ENCODE measurements at regions not wholly inside any gene's neighbourhood (a gene's known extent, or its start where the extent isn't known, plus 50 kb on each side); places are given as distances from the start of the nearest gene placed in this dataset.

DNA sequence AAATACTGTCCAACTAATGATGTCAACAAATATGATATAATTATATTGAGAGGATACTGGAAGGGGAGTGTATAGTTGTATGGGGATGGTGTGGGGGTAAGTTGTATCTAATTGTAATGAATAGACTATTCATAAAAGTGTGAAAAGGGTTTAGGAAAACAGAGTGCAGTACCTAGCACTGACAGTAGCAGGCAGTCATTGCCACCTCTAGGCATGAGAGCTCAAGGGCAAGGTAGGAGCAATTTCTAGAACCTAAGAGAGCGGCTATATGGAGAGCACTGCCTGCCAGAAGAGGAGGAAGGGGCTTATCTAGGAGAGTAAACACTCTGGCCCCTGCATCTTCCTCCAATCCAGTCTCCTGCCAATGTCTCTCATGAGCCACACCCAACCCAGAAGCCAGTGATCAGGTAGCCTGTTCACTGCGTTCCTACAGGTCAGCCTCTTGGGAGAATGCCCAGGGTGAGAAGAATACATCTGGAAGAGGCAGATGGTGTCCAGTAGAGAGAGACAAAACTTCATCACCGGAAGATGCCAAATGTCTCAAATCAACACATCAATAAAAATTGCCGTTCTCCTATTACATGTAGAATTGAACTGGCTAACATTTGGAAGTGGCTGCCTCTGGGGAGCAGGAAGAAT is 200.0 kb downstream of the LY86 start:
- H3K4me2 ChIP-seq (ENCODE audit: insufficient read depth, low read length) = no peak overlapping the region; the same call in 1 of the 2 replicates
- H3K36me3 ChIP-seq (ENCODE audit: control insufficient read depth, insufficient read depth, low read length) = no peaks in the 10 kb centered on the region
- no peak overlapping the region for H3K27ac ChIP-seq (ENCODE audit: extremely low read depth, low read depth, low read length)
- intact Hi-C loops (cut with micrococcal nuclease) = loop anchor here (5.0 to 10.0 kb wide), 2 partner anchors 126 to 454 kb away; no protein-coding TSS in a partner anchor
- WGBS (ENCODE audit: insufficient coverage, low coverage, missing lambda C conversion rate) = 63% methylated on average over 4 of the region's 4 CpGs
- no peaks in the 10 kb centered on the region for H3K79me2 ChIP-seq (ENCODE audit: control insufficient read depth, insufficient read depth, low read length)
- no peaks in the 10 kb centered on the region for H3K9me3 ChIP-seq (replicated peaks; ENCODE audit: control insufficient read depth, insufficient read depth, low read depth, low read length)
- no peak overlapping the region for H3K4me3 ChIP-seq
- H3K4me1 ChIP-seq (replicated peaks in 1 of 2; ENCODE audit: control insufficient read depth in 2 of 2, insufficient read depth in 2 of 2, low read length in 2 of 2) = peaks cover 0 to 20% of the 10 kb centered on the region in 2 experiments; a peak in 4 of 5 replicates
- in situ Hi-C loops (cut with MboI) = no loop called here
- H3K27me3 ChIP-seq (ENCODE audit: control insufficient read depth in 2 of 2, insufficient read depth in 2 of 2, low read length in 2 of 2) = no peaks in the 10 kb centered on the region
- peak overlapping the region; percentile 51; the same call in 1 of the 2 replicates for H2AFZ ChIP-seq (ENCODE audit: low read depth, low read length)
- ATAC-seq (peak; percentile 84), FAIRE-seq (peak; percentile 77), DNase-seq (ENCODE audit: extremely low read depth in 1 of 4, low spot score in 3 of 4) (peak; percentile 50 to 58 (median 58))
- H4K20me1 ChIP-seq (replicated peaks; ENCODE audit: control insufficient read depth, insufficient read depth, low read length) = no peaks in the 10 kb centered on the region
- CTCF ChIA-PET (ENCODE audit: low intra/inter-chr PET ratio) = interaction anchor here (0.7 kb wide), 1 partner anchor 378 kb away, joined by 3 read pairs; no protein-coding TSS in a partner anchor
- POLR2A ChIA-PET = interaction anchor here (0.6 to 1.0 kb wide), 4 partner anchors 16 to 149 kb away, joined by 3 to 4 read pairs (median 3); no protein-coding TSS in a partner anchor
- no peak overlapping the region for H3K9ac ChIP-seq (ENCODE audit: insufficient read depth in 1 of 2, low read depth in 2 of 2, low read length in 2 of 2)
- H3K9me1 ChIP-seq (ENCODE audit: control insufficient read depth, insufficient read depth, low read length) = no peaks in the 10 kb centered on the region
- no TSS peak for BruUV-seq (replicated peaks)
- TF ChIP-seq TRIM24 (IDR thresholded peaks at IDR 0.05) = no peak
- peak; percentile 22; the same call in 1 of the 2 replicates for TF ChIP-seq ESRRA (IDR thresholded peaks at IDR 0.05; ENCODE audit: borderline replicate concordance, low read depth)
- TF ChIP-seq, protein P1, sequence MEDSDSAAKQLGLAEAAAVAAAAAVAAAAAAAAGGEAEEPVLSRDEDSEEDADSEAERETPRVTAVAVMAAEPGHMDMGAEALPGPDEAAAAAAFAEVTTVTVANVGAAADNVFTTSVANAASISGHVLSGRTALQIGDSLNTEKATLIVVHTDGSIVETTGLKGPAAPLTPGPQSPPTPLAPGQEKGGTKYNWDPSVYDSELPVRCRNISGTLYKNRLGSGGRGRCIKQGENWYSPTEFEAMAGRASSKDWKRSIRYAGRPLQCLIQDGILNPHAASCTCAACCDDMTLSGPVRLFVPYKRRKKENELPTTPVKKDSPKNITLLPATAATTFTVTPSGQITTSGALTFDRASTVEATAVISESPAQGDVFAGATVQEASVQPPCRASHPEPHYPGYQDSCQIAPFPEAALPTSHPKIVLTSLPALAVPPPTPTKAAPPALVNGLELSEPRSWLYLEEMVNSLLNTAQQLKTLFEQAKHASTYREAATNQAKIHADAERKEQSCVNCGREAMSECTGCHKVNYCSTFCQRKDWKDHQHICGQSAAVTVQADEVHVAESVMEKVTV (CRISPR knock-in tag; IDR thresholded peaks at IDR 0.05) = peak; percentile 81
- TF ChIP-seq, protein P2, sequence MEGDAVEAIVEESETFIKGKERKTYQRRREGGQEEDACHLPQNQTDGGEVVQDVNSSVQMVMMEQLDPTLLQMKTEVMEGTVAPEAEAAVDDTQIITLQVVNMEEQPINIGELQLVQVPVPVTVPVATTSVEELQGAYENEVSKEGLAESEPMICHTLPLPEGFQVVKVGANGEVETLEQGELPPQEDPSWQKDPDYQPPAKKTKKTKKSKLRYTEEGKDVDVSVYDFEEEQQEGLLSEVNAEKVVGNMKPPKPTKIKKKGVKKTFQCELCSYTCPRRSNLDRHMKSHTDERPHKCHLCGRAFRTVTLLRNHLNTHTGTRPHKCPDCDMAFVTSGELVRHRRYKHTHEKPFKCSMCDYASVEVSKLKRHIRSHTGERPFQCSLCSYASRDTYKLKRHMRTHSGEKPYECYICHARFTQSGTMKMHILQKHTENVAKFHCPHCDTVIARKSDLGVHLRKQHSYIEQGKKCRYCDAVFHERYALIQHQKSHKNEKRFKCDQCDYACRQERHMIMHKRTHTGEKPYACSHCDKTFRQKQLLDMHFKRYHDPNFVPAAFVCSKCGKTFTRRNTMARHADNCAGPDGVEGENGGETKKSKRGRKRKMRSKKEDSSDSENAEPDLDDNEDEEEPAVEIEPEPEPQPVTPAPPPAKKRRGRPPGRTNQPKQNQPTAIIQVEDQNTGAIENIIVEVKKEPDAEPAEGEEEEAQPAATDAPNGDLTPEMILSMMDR (IDR thresholded peaks at IDR 0.05 in 2 of 3, conservative IDR thresholded peaks at IDR 0.05 in 1 of 3; ENCODE audit: insufficient read depth in 2 of 3, low read depth in 1 of 3, low read length in 3 of 3) = peak; percentile 69 to 82 (median 81)
- peak; percentile 77 to 85 for TF ChIP-seq RAD21 (CRISPR knock-in tag; conservative IDR thresholded peaks at IDR 0.05 in 1 of 2, IDR thresholded peaks at IDR 0.05 in 1 of 2)
- 0 out of 2 replicates have a peak, but pooled peaks have one; percentile 23 for TF ChIP-seq ETV5 (CRISPR knock-in tag; IDR thresholded peaks at IDR 0.05; ENCODE audit: low read depth)
- TF ChIP-seq SMC3 (conservative IDR thresholded peaks at IDR 0.05; ENCODE audit: insufficient read depth, low read depth, low read length) = peak; percentile 64; the same call in 1 of the 2 replicates
- TF ChIP-seq, protein P3, sequence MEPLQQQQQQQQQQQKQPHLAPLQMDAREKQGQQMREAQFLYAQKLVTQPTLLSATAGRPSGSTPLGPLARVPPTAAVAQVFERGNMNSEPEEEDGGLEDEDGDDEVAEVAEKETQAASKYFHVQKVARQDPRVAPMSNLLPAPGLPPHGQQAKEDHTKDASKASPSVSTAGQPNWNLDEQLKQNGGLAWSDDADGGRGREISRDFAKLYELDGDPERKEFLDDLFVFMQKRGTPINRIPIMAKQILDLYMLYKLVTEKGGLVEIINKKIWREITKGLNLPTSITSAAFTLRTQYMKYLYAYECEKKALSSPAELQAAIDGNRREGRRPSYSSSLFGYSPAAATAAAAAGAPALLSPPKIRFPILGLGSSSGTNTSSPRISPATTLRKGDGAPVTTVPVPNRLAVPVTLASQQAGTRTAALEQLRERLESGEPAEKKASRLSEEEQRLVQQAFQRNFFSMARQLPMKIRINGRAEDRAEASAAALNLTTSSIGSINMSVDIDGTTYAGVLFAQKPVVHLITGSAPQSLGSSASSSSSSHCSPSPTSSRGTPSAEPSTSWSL (CRISPR knock-in tag; IDR thresholded peaks at IDR 0.05; ENCODE audit: borderline replicate concordance) = no peak
- TF ChIP-seq ARID1B (IDR thresholded peaks at IDR 0.05) = 0 out of 2 replicates have a peak, but pooled peaks have one; percentile 16
- no peak for TF ChIP-seq SMARCB1 (IDR thresholded peaks at IDR 0.05; ENCODE audit: insufficient read length, low read depth)

All from K562 (cell line).